Activated CD4-positive, alpha-beta T cell treated with anti-CD3 and anti-CD28 coated beads for 4 hours (primary cell): ENCODE measurements at regions not wholly inside any gene's neighbourhood (a gene's known extent, or its start where the extent isn't known, plus 50 kb on each side); places are given as distances from the start of the nearest gene placed in this dataset.
A peak's percentile ranks its signal among the peaks of the same experiment; 100 is the strongest.
"Not testable (repeated sequence)": the region's sequence is repeated elsewhere in the genome, so short reads cannot be mapped to it uniquely, and the experiment has no call there.

Source experiments
- DNase-seq, 2 donors: peaks; one replicate each; pipeline ENCODE4 v3.0.0-alpha.2; 2020

DNA sequence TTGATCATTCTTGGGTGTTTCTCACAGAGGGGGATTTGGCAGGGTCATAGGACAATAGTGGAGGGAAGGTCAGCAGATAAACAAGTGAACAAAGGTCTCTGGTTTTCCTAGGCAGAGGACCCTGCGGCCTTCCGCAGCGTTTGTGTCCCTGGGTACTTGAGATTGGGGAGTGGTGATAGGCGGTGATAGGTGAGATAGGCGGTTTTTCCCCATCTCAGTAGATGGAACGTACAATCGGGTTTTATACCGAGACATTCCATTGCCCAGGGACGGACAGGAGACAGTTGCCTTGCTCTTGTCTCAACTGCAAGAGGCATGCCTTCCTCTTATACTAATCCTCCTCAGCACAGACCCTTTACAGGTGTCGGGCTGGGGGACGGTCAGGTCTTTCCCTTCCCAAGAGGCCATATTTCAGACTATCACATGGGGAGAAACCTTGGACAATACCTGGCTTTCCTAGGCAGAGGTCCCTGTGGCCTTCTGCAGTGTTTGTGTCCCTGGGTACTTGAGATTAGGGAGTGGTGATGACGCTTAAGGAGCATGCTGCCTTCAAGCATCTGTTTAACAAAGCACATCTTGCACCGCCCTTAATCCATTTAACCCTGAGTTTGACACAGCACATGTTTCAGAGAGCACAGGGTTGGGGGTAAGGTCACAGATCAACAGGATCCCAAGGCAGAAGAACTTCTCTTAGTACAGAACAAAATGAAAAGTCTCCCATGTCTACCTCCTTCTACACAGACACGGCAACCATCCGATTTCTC lies 86.2 kb downstream of the OR2B2 start:
- DNase-seq = not testable (repeated sequence)

DNA sequence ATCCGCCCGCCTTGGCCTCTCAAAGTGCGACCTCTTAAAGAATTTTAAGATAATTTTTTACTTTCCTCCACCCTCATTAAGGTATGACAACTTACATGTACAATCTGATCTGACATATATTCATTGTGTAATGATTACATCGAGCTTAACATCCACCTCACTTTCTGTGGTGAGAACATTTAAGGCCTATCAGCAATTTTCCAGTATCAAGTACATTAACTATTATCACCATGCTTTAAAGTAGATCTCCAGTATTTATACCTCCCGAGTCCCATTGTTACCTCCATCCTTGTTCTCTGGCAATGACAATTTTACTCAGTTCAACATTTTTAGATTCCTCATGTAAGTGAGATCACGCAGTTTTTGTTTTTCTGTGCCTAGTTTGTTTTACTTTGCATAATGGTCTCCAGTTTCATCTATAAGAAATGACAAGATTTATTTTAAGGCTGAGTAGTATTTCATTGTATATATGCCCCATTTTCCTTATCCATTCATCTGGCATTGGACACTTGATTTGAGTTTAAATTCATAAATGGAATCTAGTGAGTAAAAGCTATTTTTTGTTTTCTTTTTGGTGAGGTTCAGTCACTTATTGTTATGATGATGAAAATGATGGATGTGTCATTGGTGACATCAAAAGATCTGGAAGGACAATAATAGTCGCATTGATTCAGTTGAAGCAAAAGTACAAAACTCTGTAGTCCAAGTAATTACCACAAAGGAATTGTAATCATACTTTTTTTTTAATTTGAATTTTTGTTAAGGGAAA lies 87.0 kb downstream of the OR2B2 start:
- no peak for DNase-seq

DNA sequence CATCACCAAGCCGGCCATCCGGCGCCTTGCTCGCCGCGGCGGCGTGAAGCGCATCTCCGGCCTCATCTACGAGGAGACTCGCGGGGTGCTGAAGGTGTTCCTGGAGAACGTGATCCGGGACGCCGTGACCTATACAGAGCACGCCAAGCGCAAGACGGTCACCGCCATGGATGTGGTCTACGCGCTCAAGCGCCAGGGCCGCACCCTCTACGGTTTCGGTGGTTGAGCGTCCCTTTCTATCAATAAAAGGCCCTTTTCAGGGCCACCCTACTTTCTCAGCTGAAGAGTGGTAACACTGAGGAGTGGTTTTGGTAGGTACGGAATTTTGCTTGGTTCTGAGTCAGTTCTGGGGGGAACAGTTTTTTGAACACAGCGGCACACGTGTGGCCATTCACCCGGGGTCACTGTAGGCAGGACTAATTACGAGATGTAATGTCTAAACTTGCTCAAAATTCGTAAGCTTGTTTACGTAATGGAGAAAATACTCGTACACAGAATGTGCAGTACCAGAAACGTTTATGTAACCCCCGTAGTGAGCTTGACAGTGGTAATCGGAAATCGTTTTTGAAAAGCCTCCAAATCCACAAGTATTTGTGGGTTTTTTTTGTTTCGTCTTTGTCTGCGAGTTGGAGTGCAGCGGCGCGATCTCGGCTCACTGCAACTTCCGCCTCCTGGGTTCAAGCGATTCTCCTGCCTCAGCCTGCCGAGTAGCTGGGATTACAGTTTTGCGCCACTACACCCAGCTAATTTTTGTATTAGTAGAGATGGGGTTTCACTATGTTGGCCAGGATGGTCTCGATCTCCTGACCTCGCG lies 87.8 kb downstream of the OR2B2 start:
- DNase-seq = peak in 1 of 2 donors; percentile 26

DNA sequence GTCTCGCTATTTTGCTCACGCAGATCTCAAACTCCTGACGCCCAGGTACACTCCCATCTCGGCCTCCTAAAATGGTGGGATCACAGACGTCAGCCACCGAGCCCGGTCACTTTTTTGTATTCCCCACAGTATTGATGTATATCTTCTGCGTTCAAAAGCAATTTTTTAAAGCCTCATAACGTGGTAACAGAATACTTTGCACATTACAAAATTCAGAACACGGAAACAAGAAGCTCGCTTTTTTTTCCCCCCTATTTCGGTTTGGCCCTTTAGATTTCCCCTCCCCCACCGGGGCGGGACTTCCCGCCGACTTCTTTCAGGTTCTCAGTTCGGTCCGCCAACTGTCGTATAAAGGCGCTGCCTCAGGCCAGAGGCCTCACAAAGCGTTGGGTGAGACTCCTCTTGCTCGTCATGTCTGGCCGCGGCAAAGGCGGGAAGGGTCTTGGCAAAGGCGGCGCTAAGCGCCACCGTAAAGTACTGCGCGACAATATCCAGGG lies 88.4 kb downstream of the OR2B2 start:
- DNase-seq = peak; percentile 46 to 68

DNA sequence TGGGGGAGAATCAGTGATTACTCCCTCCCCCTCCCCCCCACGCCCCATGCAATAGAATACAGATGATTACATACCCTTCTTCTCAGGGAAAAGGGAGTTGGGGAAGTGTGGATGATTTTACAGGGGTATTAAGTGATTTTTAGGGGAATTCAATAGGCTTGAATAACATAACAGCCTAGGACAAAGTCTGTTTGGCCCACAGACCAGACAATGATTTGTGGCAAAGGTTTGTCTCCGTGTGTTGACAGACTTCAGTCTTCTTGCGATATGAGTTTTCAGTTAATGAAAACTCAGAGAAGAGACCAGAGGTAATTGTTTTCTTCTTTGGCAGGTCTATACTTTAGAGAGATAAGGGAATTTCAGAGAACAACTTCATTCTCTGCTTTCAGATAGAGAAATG lies 95.3 kb downstream of the OR2B2 start:
- DNase-seq = no peak

DNA sequence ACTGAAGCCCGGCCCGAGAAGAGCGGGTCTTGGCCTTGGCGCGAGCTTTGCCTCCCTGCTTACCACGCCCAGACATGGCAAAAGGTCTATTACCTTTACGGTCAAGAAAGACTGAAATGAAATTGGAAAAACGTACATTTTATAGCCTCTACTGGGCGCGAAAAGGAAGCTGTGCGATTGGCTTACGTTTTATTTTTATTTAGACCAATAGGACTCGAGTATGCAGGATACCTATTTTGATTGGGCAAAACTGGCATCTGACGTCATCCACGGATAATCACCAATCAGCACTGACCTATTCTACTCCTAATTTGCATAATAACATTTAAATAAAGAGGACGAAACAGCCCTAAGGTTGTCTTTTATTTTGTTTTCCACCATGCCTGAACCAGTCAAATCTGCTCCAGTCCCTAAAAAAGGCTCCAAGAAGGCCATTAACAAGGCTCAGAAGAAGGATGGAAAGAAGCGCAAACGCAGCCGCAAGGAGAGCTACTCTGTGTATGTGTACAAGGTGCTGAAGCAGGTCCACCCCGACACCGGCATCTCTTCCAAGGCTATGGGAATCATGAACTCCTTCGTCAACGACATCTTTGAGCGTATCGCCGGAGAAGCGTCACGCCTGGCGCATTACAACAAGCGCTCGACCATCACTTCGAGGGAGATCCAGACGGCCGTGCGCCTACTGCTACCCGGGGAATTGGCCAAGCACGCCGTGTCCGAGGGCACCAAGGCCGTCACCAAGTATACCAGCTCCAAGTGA lies 97.4 kb downstream of the OR2B2 start:
- peak; percentile 72 to 80 for DNase-seq

DNA sequence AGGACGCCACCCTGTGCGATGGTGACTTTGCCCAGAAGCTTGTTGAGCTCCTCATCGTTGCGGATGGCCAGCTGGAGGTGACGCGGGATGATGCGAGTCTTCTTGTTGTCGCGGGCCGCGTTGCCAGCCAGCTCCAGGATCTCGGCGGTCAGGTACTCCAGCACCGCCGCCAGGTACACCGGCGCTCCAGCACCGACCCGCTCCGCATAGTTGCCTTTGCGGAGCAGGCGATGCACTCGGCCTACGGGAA lies 97.9 kb downstream of the OR2B2 start:
- DNase-seq = not testable (repeated sequence)

DNA sequence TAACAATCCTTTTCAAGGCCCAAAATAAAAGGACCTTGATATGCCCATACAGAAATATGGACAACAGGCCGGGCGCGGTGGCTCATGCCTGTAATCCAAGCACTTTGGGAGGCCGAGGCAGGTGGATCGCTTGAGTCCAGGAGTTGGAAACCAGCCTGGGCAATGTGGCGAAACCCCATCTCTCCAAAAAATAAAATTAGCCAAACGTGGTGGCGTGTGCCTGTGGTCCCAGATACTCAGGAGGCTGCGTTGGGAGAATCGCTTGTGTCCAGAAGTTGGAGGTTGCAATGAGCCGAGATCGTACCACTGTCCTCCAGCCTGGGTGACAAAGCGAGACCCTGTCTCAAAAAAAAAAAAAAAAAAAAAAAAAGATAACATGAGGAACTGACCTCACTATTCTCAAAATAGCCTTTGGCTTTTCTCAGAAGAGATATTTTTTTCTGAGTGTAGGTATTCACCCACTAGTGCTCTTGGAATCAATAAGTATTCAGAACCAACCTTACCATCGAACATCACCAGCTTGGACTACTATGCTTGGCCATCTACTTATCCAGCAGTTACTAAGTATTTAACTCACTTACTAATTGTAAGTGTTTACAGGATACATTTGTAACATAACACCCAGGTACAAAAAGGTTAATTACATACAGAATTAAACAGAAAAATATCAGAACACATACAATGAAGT lies 99.2 kb downstream of the OR2B2 start:
- no peak for DNase-seq

DNA sequence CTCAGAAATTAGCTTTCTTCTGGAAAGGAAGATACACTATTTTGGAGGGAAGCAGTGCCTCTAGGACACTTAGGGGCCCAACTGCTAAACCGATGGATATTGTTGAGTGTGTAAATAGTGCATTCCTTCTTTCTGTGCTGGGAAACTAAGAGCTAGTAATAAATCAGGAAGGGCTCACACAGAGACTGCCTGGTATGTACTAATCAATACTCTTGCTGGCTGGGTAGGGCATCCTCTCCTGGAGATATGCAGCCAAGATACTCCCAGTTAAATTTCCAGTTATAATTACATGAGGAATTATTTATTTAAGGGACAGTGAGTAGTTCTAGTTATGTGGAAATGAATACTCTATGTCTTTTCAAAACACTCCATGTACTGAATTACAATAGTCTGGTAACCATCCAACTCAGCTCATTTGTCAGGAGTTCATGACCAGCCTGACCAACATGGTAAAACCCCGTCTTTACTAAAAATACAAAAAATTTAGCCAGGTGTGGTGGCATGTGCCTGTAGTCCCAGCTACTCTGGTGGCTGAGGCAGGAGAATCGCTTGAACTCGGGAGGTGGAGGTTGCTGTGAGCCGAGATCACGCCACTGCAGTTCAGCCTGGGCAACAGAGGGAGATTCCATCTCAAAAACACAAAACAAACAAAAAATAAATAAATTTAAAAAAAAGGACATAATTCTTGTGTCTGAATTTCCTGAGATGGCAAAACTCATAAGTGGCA lies 100.0 kb downstream of the OR2B2 start:
- DNase-seq = no peak

DNA sequence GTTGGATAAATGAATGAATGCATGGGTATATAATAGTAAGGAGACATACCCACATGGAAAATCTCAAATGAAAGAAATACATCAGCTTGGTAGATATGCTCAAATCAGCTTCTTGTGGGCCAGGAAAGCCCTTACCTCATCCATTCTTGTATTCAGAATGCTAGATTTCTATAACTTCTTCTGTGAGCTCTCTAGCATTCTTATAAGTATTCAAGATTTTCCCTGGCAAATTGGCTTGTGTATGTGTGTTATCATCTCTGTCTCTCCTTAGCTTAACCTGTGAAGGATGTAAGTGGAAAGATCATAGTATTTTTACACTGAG lies 100.8 kb downstream of the OR2B2 start:
- no peak for DNase-seq

DNA sequence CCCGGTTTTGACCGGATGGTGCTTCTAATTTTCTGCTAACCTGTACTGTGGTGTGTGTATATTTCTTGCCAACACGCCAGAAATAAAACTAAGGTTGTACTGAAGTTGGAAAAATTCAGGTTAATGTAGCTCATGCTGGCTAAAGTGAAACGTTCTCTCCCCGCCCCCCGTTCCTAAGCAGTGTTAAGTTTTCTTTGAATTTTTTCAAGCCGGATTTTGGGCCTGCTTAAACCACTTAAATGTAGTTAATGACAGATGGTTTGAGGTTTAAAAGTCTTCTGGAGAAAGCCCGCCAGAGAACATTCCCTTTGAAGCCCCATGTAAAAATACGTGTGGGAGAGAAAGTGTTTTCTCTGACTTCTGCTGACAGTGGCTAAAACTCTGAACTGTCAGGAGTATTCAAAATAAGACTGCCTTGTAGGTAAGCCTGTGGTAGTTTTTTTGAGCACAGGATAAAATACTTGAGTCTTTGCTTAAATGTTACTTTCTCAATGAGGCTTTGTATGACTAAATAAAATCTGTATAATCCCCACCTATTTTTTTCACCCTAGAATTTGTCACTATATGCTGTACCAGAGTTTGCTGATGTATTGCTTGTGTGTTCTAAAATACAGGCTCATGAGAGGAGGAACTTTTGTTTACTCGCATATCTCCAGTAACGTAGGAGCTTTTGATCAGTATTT lies 101.3 kb downstream of the OR2B2 start:
- no peak for DNase-seq

DNA sequence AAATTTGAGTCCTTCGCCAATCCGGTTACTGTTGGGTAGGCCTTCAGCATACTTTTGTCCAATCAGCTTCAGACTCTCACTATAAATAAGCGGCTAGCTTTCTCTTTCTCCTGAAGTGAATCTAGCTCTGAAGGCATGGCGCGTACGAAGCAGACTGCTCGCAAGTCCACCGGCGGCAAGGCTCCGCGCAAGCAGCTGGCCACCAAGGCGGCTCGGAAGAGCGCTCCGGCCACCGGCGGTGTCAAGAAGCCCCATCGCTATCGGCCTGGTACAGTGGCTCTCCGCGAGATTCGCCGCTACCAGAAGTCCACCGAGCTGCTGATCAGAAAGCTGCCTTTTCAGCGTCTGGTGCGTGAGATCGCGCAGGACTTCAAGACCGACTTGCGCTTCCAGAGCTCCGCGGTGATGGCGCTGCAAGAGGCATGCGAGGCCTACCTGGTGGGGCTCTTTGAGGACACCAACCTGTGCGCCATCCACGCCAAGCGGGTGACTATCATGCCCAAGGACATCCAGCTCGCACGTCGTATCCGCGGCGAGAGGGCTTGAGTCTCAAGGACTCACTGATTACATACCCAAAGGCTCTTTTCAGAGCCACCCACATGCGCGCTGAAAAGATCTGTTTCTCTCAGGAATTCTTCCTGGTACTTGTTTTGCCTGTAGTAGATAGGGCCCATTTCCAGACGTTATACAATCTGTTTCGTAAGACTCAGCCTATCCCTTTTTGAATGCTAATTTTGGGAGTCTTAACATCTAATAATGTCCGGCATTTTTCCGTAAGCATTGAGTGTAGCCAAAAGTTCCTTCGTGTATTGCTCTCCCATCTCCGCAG lies 102.0 kb downstream of the OR2B2 start:
- DNase-seq = peak; percentile 65 to 75

DNA sequence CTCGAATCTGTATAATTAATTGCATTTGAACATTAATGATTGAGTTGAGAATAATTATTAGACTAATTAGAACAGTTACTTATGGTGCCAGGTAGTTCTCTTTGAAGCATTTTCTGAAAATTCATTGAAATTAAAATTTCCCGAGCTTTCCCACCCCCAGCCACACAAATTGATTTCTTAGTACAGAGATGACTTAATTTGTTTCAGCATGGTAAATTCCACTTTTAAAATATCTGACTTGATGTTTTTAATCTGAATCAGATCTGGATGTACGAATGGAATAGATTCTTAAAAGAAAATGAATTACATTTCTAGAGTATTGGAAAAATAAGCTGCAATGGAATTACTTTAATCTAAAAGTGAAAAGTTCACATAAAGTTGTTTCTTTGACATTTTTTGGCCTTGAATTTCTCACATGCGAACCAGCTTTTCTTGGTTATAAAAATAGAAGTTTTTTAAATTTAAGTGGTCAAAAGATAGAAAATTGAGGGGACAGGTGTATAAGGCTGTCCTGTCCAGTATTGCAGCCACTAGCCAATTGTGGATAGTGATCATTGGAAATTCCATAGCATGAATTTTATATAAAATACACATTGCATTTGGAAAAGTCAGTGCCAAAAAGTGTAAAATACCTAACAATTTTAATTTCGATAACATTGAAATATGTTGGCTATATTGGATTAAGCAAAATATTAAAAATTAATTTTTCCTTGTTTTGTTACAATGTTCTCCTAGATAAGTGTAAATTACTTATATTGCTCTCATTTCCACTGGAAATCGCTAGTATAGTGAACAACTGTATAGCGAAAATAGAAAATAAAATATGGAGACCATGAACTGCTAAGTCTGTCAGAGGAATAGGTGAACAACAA lies 102.9 kb downstream of the OR2B2 start:
- no peak for DNase-seq

DNA sequence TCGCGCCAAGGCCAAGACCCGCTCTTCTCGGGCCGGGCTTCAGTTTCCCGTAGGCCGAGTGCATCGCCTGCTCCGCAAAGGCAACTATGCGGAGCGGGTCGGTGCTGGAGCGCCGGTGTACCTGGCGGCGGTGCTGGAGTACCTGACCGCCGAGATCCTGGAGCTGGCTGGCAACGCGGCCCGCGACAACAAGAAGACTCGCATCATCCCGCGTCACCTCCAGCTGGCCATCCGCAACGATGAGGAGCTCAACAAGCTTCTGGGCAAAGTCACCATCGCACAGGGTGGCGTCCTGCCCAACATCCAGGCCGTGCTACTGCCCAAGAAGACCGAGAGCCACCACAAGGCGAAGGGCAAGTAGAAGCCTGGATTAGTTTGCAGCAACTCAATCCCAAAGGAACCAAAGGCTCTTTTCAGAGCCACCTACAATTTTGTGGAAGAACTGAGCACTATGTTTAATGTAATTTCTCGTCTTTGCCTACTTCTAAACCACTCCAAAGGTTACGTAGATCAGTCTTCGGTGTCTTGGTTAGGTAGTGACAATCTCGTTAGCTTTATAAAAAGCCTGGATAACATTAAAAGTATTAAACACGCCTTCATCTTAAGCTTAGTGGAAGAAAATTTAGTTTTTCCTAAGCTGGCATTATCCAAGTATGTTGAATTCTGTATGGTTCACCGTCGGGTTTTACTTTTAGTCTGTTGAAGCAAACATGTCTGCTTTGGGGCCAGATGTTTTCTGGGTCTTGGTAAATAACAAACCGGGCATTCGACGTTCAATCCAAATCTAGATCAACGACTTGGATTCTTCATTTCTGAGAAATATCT lies 103.7 kb downstream of the OR2B2 start:
- not testable (repeated sequence) for DNase-seq

DNA sequence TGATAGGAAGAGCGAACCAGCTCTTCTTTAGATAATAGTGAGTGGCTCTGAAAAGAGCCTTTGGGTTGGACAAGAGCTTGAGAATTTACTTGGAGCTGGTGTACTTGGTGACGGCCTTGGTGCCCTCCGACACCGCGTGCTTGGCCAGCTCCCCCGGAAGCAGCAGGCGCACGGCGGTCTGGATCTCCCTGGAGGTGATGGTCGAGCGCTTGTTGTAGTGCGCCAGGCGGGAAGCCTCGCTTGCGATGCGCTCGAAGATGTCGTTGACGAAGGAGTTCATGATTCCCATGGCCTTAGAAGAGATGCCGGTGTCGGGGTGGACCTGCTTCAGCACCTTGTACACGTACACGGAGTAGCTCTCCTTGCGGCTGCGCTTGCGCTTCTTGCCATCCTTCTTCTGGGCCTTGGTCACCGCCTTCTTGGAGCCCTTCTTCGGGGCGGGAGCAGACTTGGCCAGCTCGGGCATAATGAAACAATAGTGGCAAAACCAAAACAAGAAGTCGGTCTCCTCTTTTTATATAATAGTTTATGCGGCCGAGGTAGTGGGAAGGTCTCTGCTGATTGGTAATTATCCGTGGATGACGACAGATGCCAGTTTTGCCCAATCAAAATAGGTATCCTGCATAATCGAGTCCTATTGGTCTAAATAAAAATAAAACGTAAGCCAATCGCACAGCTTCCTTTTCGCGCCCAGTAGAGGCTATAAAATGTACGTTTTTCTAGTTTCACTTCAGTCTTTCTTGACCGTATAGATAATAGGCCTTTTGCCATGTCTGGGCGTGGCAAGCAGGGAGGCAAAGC lies 104.6 kb downstream of the OR2B2 start:
- DNase-seq = peak; percentile 66 to 70

DNA sequence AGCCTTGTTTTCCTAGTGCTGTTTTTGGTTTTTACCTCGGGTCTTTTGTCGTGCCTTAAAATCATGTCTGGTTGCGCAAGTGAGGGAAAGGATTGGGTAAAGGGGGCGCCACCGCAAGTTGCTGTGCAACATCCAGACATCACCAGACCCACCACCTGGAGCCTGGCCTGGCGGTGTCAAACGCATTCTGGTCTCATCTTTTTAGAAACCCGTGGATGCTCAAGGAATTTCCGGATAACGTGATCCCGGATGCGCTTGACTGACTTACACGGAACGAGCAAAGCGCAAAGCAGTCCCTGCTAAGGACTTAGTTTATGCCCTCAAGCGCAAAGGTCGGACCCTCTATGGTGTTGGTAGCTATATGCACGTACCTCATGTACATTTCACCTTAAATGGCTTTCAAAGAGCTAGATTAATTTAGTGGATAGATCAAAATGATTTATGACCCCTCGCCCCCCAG lies 105.2 kb downstream of the OR2B2 start:
- no peak for DNase-seq

DNA sequence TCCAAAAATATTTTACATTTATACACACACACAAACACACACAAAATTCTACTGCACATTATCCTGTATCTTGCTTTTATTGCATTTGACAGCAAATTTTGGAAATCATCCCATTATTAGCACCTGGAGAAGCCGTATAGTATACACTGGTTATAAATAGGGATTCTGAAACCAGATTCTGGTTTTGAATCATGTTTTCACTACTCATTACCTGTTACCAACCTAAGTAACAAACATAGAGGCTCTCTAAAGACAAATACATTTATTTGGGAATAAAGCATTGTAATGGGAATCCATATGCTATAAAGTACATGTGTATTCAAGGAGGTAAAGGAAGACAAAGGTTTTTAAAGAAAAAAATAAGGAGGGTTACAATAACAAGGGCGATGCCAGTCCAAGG lies 106.8 kb downstream of the OR2B2 start:
- DNase-seq = no peak
